Gastrocnemius medialis (tissue), 4 donors: ENCODE measurements at regions not wholly inside any gene's neighbourhood (a gene's known extent, or its start where the extent isn't known, plus 50 kb on each side); places are given as distances from the start of the nearest gene placed in this dataset.
"Not testable (repeated sequence)": the region's sequence is repeated elsewhere in the genome, so short reads cannot be mapped to it uniquely, and the experiment has no call there.

Experiments used
- ATAC-seq, 2 donors: fragments of 150-250 bp; one replicate each; pipeline ENCODE4 v1.9.1; 2016
- DNase-seq, 2 donors: peaks; one replicate each; pipeline ENCODE4 v3.0.0-alpha.2; 2019
- H3K27ac ChIP-seq, 4 donors: fragments of 200-600 bp; sonication (generic); 1 replicate in 1 of 4; 2 replicates in 3 of 4; pipeline ENCODE4 v1.5.1; 2016 to 2018; ENCODE audit warnings: mild to moderate bottlenecking in 2 of 4, moderate library complexity in 1 of 4
- H3K27me3 ChIP-seq, 3 donors: fragments of 200-600 bp; sonication (generic) in 2 of 3; 1 replicate in 1 of 3; 2 replicates in 2 of 3; pipeline versions ENCODE4 v1.5.1 to v1.6.0; 2016 to 2019; ENCODE audit warnings: mild to moderate bottlenecking in 1 of 3, moderate library complexity in 1 of 3
- H3K36me3 ChIP-seq, 2 donors: fragments of 200-600 bp; sonication (generic) in 1 of 2; one replicate each; pipeline ENCODE4 v1.5.1; 2017 to 2018
- H3K4me1 ChIP-seq, 2 donors: fragments of 200-600 bp; sonication (generic) in 1 of 2; one replicate each; pipeline ENCODE4 v1.5.1; 2016 to 2017; ENCODE audit warnings: mild to moderate bottlenecking in 2 of 2
- H3K4me3 ChIP-seq, 4 donors: fragments of 200-600 bp; sonication (generic) in 3 of 4; 1 replicate in 1 of 4; 2 replicates in 3 of 4; pipeline ENCODE4 v1.5.1; 2016 to 2019; ENCODE audit warnings: mild to moderate bottlenecking in 2 of 4
- H3K9me3 ChIP-seq, 3 donors: fragments of 200-600 bp; sonication (generic) in 2 of 3; 1 replicate in 1 of 3; 2 replicates in 2 of 3; pipeline ENCODE4 v1.5.1; 2016 to 2019
- CTCF ChIP-seq, 5 experiments: fragments of 450-650 bp in 3 of 5; fragments of 200-600 bp in 2 of 5; sonication (generic) in 2 of 5; IDR thresholded peaks in 4 of 5; conservative IDR thresholded peaks in 1 of 5; 1 replicate in 4 of 5; 2 replicates in 1 of 5; pipeline ENCODE4 v1.5.1; 2016 to 2019; ENCODE audit warnings: antibody characterized with exemption in 5 of 5, mild to moderate bottlenecking in 3 of 5, moderate library complexity in 3 of 5
- POLR2A ChIP-seq, 2 donors: fragments of 450-650 bp; IDR thresholded peaks; one replicate each; pipeline ENCODE4 v1.6.1; 2017; ENCODE audit warnings: antibody characterized with exemption in 2 of 2, mild to moderate bottlenecking in 2 of 2, moderate library complexity in 2 of 2
- in situ Hi-C, 4 donors: fragments of 200-750 bp; cut with MboI; loops; one replicate each; pipeline versions ENCODE4 v1.15.0 to v1.8.0; 2017; ENCODE audit warnings: low sequenced_read_pairs in 4 of 4
- intact Hi-C: fragments of 100-400 bp; cut with DNase I; formaldehyde crosslinking; loops from one replicate; pipeline ENCODE4 v1.15.1; 2023; ENCODE audit warnings: low total_unique reads

GRCh38 chr5:52626312-52626711, 161.4 kb upstream of the ITGA1 start:
- no peaks in the 10 kb centered on the region for H3K4me1 ChIP-seq
- no peaks in the 10 kb centered on the region for H3K27me3 ChIP-seq
- in situ Hi-C loops (no loop called here), intact Hi-C loops (no loop called here)
- no peak overlapping the region for H3K4me3 ChIP-seq
- no peaks in the 10 kb centered on the region for H3K9me3 ChIP-seq
- H3K27ac ChIP-seq: no peak overlapping the region
- DNase-seq (no peak), ATAC-seq (no peak)
- TF ChIP-seq POLR2A (IDR thresholded peaks at IDR 0.05) (no peak), CTCF (IDR thresholded peaks at IDR 0.05 in 4 of 5, conservative IDR thresholded peaks at IDR 0.05 in 1 of 5) (no peak)
- H3K36me3 ChIP-seq: no peaks in the 10 kb centered on the region

GRCh38 chr5:52627740-52628139, 160.0 kb upstream of the ITGA1 start:
- DNase-seq: no peak

DNA sequence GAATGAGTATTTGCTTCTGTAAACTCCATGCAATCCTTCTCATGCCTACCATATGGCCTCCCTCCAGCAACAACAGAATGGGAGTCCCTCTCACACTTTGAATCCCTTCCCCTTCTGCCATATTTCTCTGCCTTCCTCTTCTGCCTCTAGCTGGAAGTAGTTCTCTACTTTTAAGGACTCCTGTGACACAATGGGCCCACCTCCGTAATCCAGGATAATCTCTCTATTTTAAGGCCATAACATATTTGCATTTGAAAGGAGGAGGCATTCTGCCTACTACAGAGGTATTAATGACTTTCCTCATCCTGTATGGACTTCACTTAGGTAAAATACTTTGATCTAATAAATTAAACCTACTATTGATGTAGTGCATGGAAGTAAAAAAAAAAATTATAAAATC, 155.4 kb upstream of the ITGA1 start:
- intact Hi-C loops (no loop called here), in situ Hi-C loops (no loop called here)
- H3K27me3 ChIP-seq: no peaks in the 10 kb centered on the region
- TF ChIP-seq POLR2A (IDR thresholded peaks at IDR 0.05) (no peak), CTCF (IDR thresholded peaks at IDR 0.05 in 4 of 5, conservative IDR thresholded peaks at IDR 0.05 in 1 of 5) (no peak)
- H3K36me3 ChIP-seq: no peaks in the 10 kb centered on the region
- H3K9me3 ChIP-seq: no peaks in the 10 kb centered on the region
- DNase-seq: no peak
- no peak overlapping the region for H3K27ac ChIP-seq
- no peak for ATAC-seq
- H3K4me1 ChIP-seq: no peaks in the 10 kb centered on the region
- H3K4me3 ChIP-seq: no peak overlapping the region

More at GRCh38 chr5:52627740-52628139, 160.0 kb upstream of the ITGA1 start:
- no peaks in the 10 kb centered on the region for H3K4me1 ChIP-seq
- no peak overlapping the region for H3K27ac ChIP-seq
- no peaks in the 10 kb centered on the region for H3K36me3 ChIP-seq
- TF ChIP-seq POLR2A (IDR thresholded peaks at IDR 0.05): no peak
- TF ChIP-seq CTCF (IDR thresholded peaks at IDR 0.05 in 4 of 5, conservative IDR thresholded peaks at IDR 0.05 in 1 of 5): no peak
- ATAC-seq: no peak
- no peaks in the 10 kb centered on the region for H3K27me3 ChIP-seq
- in situ Hi-C loops (no loop called here), intact Hi-C loops (no loop called here)
- no peaks in the 10 kb centered on the region for H3K9me3 ChIP-seq
- H3K4me3 ChIP-seq: no peak overlapping the region

- H3K36me3 ChIP-seq, H3K27me3 ChIP-seq, H3K4me3 ChIP-seq, H3K9me3 ChIP-seq, DNase-seq, ATAC-seq, H3K27ac ChIP-seq, intact Hi-C loops, H3K4me1 ChIP-seq, in situ Hi-C loops: not testable (repeated sequence)
Observed at GRCh38 chr5:52634171-52634570, 153.5 kb upstream of the ITGA1 start.

GRCh38 chr5:52638732-52639131, 149.0 kb upstream of the ITGA1 start:
- TF ChIP-seq POLR2A (IDR thresholded peaks at IDR 0.05) (no peak), CTCF (IDR thresholded peaks at IDR 0.05 in 4 of 5, conservative IDR thresholded peaks at IDR 0.05 in 1 of 5) (no peak)
- H3K27me3 ChIP-seq: no peaks in the 10 kb centered on the region
- no peaks in the 10 kb centered on the region for H3K9me3 ChIP-seq
- intact Hi-C loops (no loop called here), in situ Hi-C loops (no loop called here)
- DNase-seq (no peak), ATAC-seq (no peak)
- H3K27ac ChIP-seq: no peak overlapping the region
- H3K4me3 ChIP-seq: no peak overlapping the region
- no peaks in the 10 kb centered on the region for H3K36me3 ChIP-seq
- no peaks in the 10 kb centered on the region for H3K4me1 ChIP-seq
